H1 (cell line): ENCODE measurements at regions not wholly inside any gene's neighbourhood (a gene's known extent, or its start where the extent isn't known, plus 50 kb on each side); places are given as distances from the start of the nearest gene placed in this dataset.

Experiments used
- CTCF ChIA-PET: fragments of 300-600 bp; sonication (Branson Sonifier 250); formaldehyde crosslinking; loops from one replicate; lab custom pipeline; 2021; ENCODE audit not compliant: partially characterized antibody; lab: Charles Lee
- POLR2A ChIA-PET: fragments of 300-600 bp; sonication (Branson Sonifier 250); formaldehyde crosslinking; loops from one replicate; lab custom pipeline; 2021; ENCODE audit warnings: inconsistent platforms; ENCODE audit not compliant: partially characterized antibody; lab: Charles Lee
- DNase-seq, 2 experiments: peaks; one replicate each; pipeline versions ENCODE4 v3.0.0 to v3.0.0-alpha.2; 2010 to 2022; ENCODE audit warnings: low spot score in 2 of 2, low read depth in 1 of 2, mixed read lengths in 1 of 2
- FAIRE-seq: peaks from 2 replicates; lab custom pipeline; 2011; peaks lifted over from hg19 to GRCh38; lab: Jason Lieb, UNC
- H2AFZ ChIP-seq: 2 replicates; pipeline ENCODE4 v1.8.1; 2012; ENCODE audit warnings: low read length, inconsistent platforms
- H2AK5ac ChIP-seq: 2 replicates; pipeline ENCODE4 v1.6.1; 2013; ENCODE audit warnings: low read depth, low read length
- H2BK120ac ChIP-seq: replicated peaks from 2 replicates; pipeline ENCODE3; 2013; ENCODE audit warnings: low read depth, low read length, inconsistent platforms
- H2BK12ac ChIP-seq: 2 replicates; pipeline ENCODE4 v1.6.1; 2013; ENCODE audit warnings: low read depth, low read length
- H2BK15ac ChIP-seq: 2 replicates; pipeline ENCODE4 v1.6.1; 2013; ENCODE audit warnings: low read length
- H2BK20ac ChIP-seq: 2 replicates; pipeline ENCODE4 v1.6.1; 2013; ENCODE audit warnings: low read length
- H2BK5ac ChIP-seq: 2 replicates; pipeline ENCODE4 v1.6.1; 2013; ENCODE audit warnings: low read depth, low read length
- H3K14ac ChIP-seq: 2 replicates; pipeline ENCODE4 v1.6.1; 2013; ENCODE audit warnings: inconsistent platforms; ENCODE audit not compliant: insufficient read length
- H3K18ac ChIP-seq: 2 replicates; pipeline ENCODE4 v1.6.1; 2013; ENCODE audit warnings: low read length; ENCODE audit errors: extremely low read depth
- H3K23ac ChIP-seq: 2 replicates; pipeline ENCODE4 v1.6.1; 2013; ENCODE audit warnings: inconsistent platforms; ENCODE audit not compliant: insufficient read length
- H3K23me2 ChIP-seq: 2 replicates; pipeline ENCODE4 v1.6.1; 2013; ENCODE audit warnings: low read depth, low read length
- H3K27ac ChIP-seq: 2 replicates; pipeline ENCODE4 v1.6.1; 2011; ENCODE audit warnings: low read depth, low read length, inconsistent platforms
- H3K27me3 ChIP-seq, 4 experiments: replicated peaks in 1 of 4; 1 replicate in 1 of 4; 2 replicates in 3 of 4; pipeline versions ENCODE4 v1.6.1 to v1.8.1; 2011 to 2013; ENCODE audit warnings: low read length in 3 of 4, mild to moderate bottlenecking in 3 of 4, inconsistent platforms in 2 of 4, mixed read lengths in 2 of 4, moderate library complexity in 1 of 4; ENCODE audit not compliant: control insufficient read depth in 3 of 4, insufficient read depth in 3 of 4; ENCODE audit errors: extremely low read depth in 1 of 4
- H3K36me3 ChIP-seq, 4 experiments: 2 replicates each; pipeline versions ENCODE4 v1.6.1 to v1.8.1; 2011 to 2013; ENCODE audit warnings: mild to moderate bottlenecking in 4 of 4, low read length in 3 of 4, moderate library complexity in 2 of 4, control low read depth in 1 of 4, inconsistent platforms in 1 of 4; ENCODE audit not compliant: insufficient read depth in 4 of 4, control insufficient read depth in 2 of 4
- H3K4ac ChIP-seq: replicated peaks from 2 replicates; pipeline ENCODE3; 2013; ENCODE audit warnings: low read length, low read depth, mixed read lengths, inconsistent platforms; ENCODE audit not compliant: insufficient read length
- H3K4me1 ChIP-seq, 4 experiments: replicated peaks in 1 of 4; 1 replicate in 1 of 4; 2 replicates in 3 of 4; pipeline versions ENCODE4 v1.6.1 to v1.8.1; 2011 to 2013; ENCODE audit warnings: low read length in 3 of 4, inconsistent platforms in 2 of 4, mixed read lengths in 1 of 4; ENCODE audit not compliant: insufficient read depth in 4 of 4, control insufficient read depth in 3 of 4
- H3K4me2 ChIP-seq, 2 experiments: 2 replicates each; pipeline versions ENCODE4 v1.6.1 to v1.8.1; 2011 to 2013; ENCODE audit warnings: low read depth in 2 of 2, low read length in 2 of 2, control low read depth in 1 of 2, inconsistent platforms in 1 of 2, mild to moderate bottlenecking in 1 of 2; ENCODE audit not compliant: insufficient read depth in 1 of 2
- H3K4me3 ChIP-seq, 4 experiments: fragments of 200-600, 300-600 bp in 1 of 4; sonication (generic), shearing (Covaris generic), sonication (Bioruptor Twin) in 1 of 4; 2 replicates each; pipeline versions ENCODE4 v1.5.1 to v1.8.1; 2011 to 2016; ENCODE audit warnings: low read length in 4 of 4, low read depth in 3 of 4, control low read depth in 2 of 4, inconsistent platforms in 2 of 4, mild to moderate bottlenecking in 2 of 4, mixed read lengths in 1 of 4, moderate library complexity in 1 of 4; ENCODE audit not compliant: insufficient read depth in 2 of 4; ENCODE audit errors: extremely low read depth in 1 of 4
- H3K56ac ChIP-seq: replicated peaks from 2 replicates; pipeline ENCODE3; 2013; ENCODE audit warnings: low read depth, mild to moderate bottlenecking, mixed read lengths, low read length, inconsistent platforms; ENCODE audit not compliant: insufficient read length
- H3K79me1 ChIP-seq: 2 replicates; pipeline ENCODE4 v1.6.1; 2013; ENCODE audit warnings: low read depth, low read length, control low read depth
- H3K79me2 ChIP-seq, 2 experiments: 2 replicates each; pipeline versions ENCODE4 v1.6.1 to v1.8.1; 2012 to 2013; ENCODE audit warnings: low read length in 2 of 2, mild to moderate bottlenecking in 2 of 2, inconsistent platforms in 1 of 2; ENCODE audit not compliant: insufficient read depth in 2 of 2, control insufficient read depth in 1 of 2
- H3K9ac ChIP-seq, 4 experiments: replicated peaks in 1 of 4; 1 replicate in 1 of 4; 2 replicates in 3 of 4; pipeline versions ENCODE4 v1.6.1 to v1.8.1; 2011 to 2013; ENCODE audit warnings: low read depth in 3 of 4, low read length in 3 of 4, control low read depth in 2 of 4, mild to moderate bottlenecking in 2 of 4, moderate library complexity in 2 of 4, inconsistent platforms in 1 of 4; ENCODE audit errors: extremely low read depth in 1 of 4
- H3K9me3 ChIP-seq, 2 experiments: 2 replicates each; pipeline versions ENCODE4 v1.6.1 to v1.8.1; 2012 to 2013; ENCODE audit warnings: mild to moderate bottlenecking in 2 of 2, moderate library complexity in 2 of 2, control low read depth in 1 of 2, inconsistent platforms in 1 of 2, low read depth in 1 of 2, low read length in 1 of 2, mixed read lengths in 1 of 2; ENCODE audit not compliant: insufficient read depth in 2 of 2
- H4K20me1 ChIP-seq, 2 experiments: replicated peaks in 1 of 2; 2 replicates each; pipeline versions ENCODE3 to v1.8.1; 2011 to 2013; ENCODE audit warnings: inconsistent platforms in 2 of 2, low read length in 2 of 2, mild to moderate bottlenecking in 1 of 2; ENCODE audit not compliant: insufficient read depth in 2 of 2, control insufficient read depth in 1 of 2
- H4K5ac ChIP-seq: 2 replicates; pipeline ENCODE4 v1.6.1; 2013; ENCODE audit warnings: low read length, low read depth, mixed read lengths, inconsistent platforms; ENCODE audit not compliant: insufficient read length
- H4K8ac ChIP-seq: 2 replicates; pipeline ENCODE4 v1.8.0; 2013; ENCODE audit warnings: mild to moderate bottlenecking, moderate library complexity, low read length, inconsistent platforms; ENCODE audit not compliant: insufficient read depth; ENCODE audit errors: extremely low read depth
- H4K91ac ChIP-seq: replicated peaks from 2 replicates; pipeline ENCODE3; 2013; ENCODE audit warnings: low read length, mixed read lengths, inconsistent platforms; ENCODE audit not compliant: insufficient read length
- BCL11A ChIP-seq, 2 experiments: IDR thresholded peaks; one replicate each; pipeline ENCODE4 v1.6.1; 2011; ENCODE audit warnings: low read depth in 2 of 2, low read length in 2 of 2, mild to moderate bottlenecking in 2 of 2
- BRCA1 ChIP-seq: IDR thresholded peaks from 2 replicates; pipeline ENCODE4 v1.6.1; 2012; ENCODE audit warnings: low read depth, low read length, improper control_type of control experiment
- CHD1 ChIP-seq: IDR thresholded peaks from 2 replicates; pipeline ENCODE4 v1.6.1; 2012; ENCODE audit warnings: low read depth, low read length, improper control_type of control experiment
- CREB1 ChIP-seq: IDR thresholded peaks from 2 replicates; pipeline ENCODE4 v1.6.1; 2012; ENCODE audit warnings: inconsistent platforms
- EP300 ChIP-seq, 2 experiments: IDR thresholded peaks; 1 replicate in 1 of 2; 2 replicates in 1 of 2; pipeline ENCODE4 v1.6.1; 2011 to 2012; ENCODE audit warnings: low read depth in 2 of 2, low read length in 2 of 2, mild to moderate bottlenecking in 2 of 2, borderline replicate concordance in 1 of 2, inconsistent platforms in 1 of 2, moderate library complexity in 1 of 2
- FOSL1 ChIP-seq: IDR thresholded peaks from 2 replicates; pipeline ENCODE4 v1.6.1; 2011; ENCODE audit warnings: mild to moderate bottlenecking, low read depth, low read length, moderate library complexity; ENCODE audit not compliant: insufficient read depth
- GTF2F1 ChIP-seq: IDR thresholded peaks from 2 replicates; pipeline ENCODE4 v1.6.1; 2012; ENCODE audit warnings: low read depth, low read length, improper control_type of control experiment, borderline replicate concordance
- KDM4A ChIP-seq: IDR thresholded peaks from one replicate; pipeline ENCODE4 v1.7.1; 2012; ENCODE audit warnings: low read depth, mild to moderate bottlenecking, moderate library complexity, low read length, inconsistent platforms; ENCODE audit not compliant: severe bottlenecking
- NRF1 ChIP-seq: IDR thresholded peaks from 2 replicates; pipeline ENCODE4 v1.6.1; 2011; ENCODE audit warnings: mild to moderate bottlenecking, low read depth, low read length, improper control_type of control experiment
- SP1 ChIP-seq: IDR thresholded peaks from 2 replicates; pipeline ENCODE4 v1.6.1; 2011; ENCODE audit warnings: low read depth, low read length
- SRF ChIP-seq: IDR thresholded peaks from 2 replicates; pipeline ENCODE4 v1.6.1; 2011; ENCODE audit warnings: mild to moderate bottlenecking, low read depth, low read length, moderate library complexity
- TAF7 ChIP-seq: optimal IDR thresholded peaks from 2 replicates; pipeline ENCODE3; 2011; ENCODE audit warnings: low read depth, mild to moderate bottlenecking, inconsistent platforms, low read length, moderate library complexity, borderline replicate concordance
- WGBS, 2 experiments: shearing (Covaris generic) in 1 of 2; methylation state at CpG; one replicate each; pipeline versions ENCODE4 v1.1.6 to v1.1.7; 2013 to 2015; ENCODE audit warnings: low lambda C conversion rate in 2 of 2, mixed read lengths in 2 of 2, inconsistent platforms in 1 of 2, low coverage in 1 of 2, missing lambda C conversion rate in 1 of 2; ENCODE audit not compliant: insufficient replicate concordance in 2 of 2, insufficient coverage in 1 of 2, insufficient read length in 1 of 2; ENCODE audit errors: extremely low coverage in 1 of 2, missing lambda C conversion rate in 1 of 2; 5-methylcytosine and 5-hydroxymethylcytosine counted together

DNA sequence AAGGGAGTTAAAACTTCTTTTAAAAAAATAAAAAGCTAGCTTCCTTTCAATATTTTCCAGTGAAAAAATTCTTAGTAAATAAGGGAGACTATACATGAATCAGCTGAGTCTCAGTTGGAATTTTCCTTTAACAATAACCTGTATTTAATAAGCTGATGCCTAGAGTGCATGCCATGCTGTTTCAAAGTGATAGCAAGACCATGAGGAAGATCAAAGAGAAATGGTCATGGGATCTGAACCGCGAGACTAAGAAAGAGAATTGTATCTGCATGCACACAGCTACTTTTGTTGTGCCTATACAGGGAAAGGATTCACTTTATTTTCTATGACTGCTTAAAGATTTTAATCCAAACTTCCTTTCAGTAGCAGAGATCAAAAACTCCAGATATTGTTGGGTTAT lies 2217.0 kb downstream of the MAT2B start:
- H2BK15ac ChIP-seq = no peak overlapping the region
- H3K9me3 ChIP-seq = no peaks in the 10 kb centered on the region
- no peaks in the 10 kb centered on the region for H3K4me1 ChIP-seq
- H3K4me2 ChIP-seq = no peak overlapping the region
- H4K8ac ChIP-seq = no peak overlapping the region
- no peak for FAIRE-seq
- 92% methylated on average over 2 of the region's 2 CpGs; no CpG with 5 or more reads in 1 of the 2 experiments for WGBS, 2 experiments
- no peak for DNase-seq
- no peaks in the 10 kb centered on the region for H3K36me3 ChIP-seq
- no peak overlapping the region for H3K23ac ChIP-seq
- ChIA-PET POLR2A (interaction anchor here (0.7 kb wide), 1 partner anchor 1870 kb away, joined by 3 read pairs; no protein-coding TSS in a partner anchor), CTCF (no interaction called here)
- no peak overlapping the region for H2AFZ ChIP-seq
- no peaks in the 10 kb centered on the region for H3K79me2 ChIP-seq
- H3K18ac ChIP-seq = no peak overlapping the region
- TF ChIP-seq TAF7 (no peak), KDM4A (no peak), BRCA1 (no peak), SRF (no peak), EP300 (IDR thresholded peaks at IDR 0.05; ENCODE audit: borderline replicate concordance in 1 of 2, low read depth in 2 of 2, low read length in 2 of 2) (no peak), BCL11A (IDR thresholded peaks at IDR 0.05; ENCODE audit: low read depth in 2 of 2, low read length in 2 of 2) (no peak), FOSL1 (no peak), SP1 (no peak), NRF1 (no peak), CHD1 (no peak), GTF2F1 (no peak), CREB1 (no peak)
- H3K27me3 ChIP-seq = no peaks in the 10 kb centered on the region
- no peak overlapping the region for H4K91ac ChIP-seq
- H2BK5ac ChIP-seq = no peak overlapping the region
- no peak overlapping the region for H2AK5ac ChIP-seq
- H3K23me2 ChIP-seq = no peaks in the 10 kb centered on the region
- H3K4ac ChIP-seq = no peak overlapping the region
- no peak overlapping the region for H2BK12ac ChIP-seq
- H3K9ac ChIP-seq = no peak overlapping the region
- H3K79me1 ChIP-seq = no peaks in the 10 kb centered on the region
- no peaks in the 10 kb centered on the region for H4K20me1 ChIP-seq
- no peak overlapping the region for H3K56ac ChIP-seq
- no peak overlapping the region for H3K14ac ChIP-seq
- no peak overlapping the region for H2BK120ac ChIP-seq
- H3K27ac ChIP-seq = no peak overlapping the region
- no peak overlapping the region for H2BK20ac ChIP-seq
- H4K5ac ChIP-seq = no peak overlapping the region
- H3K4me3 ChIP-seq = no peak overlapping the region
